EH (cell line): ENCODE measurements at regions not wholly inside any gene's neighbourhood (a gene's known extent, or its start where the extent isn't known, plus 50 kb on each side); places are given as distances from the start of the nearest gene placed in this dataset.
"Not testable (repeated sequence)": the region's sequence is repeated elsewhere in the genome, so short reads cannot be mapped to it uniquely, and the experiment has no call there.

Source experiments
- DNase-seq: peaks from one replicate; pipeline ENCODE4 v3.0.0-alpha.2; 2015; ENCODE audit warnings: low read depth

DNA sequence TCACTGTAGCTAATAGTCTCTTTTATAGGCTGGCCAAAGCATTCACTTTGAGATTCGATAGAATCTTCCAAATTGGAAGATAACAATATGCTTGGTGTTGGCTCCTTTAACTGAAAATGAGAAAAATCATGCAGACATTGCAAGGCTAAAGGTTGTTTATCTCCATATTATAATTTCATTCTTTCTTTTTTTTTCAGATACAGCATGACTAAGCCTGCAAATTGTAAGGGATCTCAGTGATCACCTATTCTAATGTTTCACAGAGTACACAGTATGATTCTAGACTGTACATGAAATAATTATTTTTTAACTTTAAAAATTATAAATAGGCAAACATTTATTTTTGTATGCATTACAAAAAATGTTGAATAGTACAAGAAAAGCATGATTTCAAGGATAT is 451.7 kb upstream of the DDI1 start:
- DNase-seq, result no peak

DNA sequence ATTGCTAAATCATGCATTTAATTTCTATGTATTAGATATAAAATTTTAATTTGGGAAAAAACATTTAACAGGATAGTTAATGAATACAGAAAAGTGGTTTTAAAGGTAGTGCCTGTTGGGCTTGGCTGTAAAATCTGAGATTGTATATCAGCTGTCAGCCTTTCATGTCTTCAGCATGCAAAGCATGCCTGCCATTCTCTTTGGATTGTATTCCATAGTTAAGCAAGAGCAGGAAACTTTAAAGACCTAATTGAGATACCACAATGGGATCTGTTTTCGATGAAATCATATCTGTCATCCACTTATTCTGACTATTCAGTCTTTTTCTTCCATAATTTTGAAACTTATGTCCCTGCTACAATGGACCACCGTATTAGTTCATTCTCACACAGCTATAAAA is 451.0 kb upstream of the DDI1 start:
- no peak for DNase-seq

DNA sequence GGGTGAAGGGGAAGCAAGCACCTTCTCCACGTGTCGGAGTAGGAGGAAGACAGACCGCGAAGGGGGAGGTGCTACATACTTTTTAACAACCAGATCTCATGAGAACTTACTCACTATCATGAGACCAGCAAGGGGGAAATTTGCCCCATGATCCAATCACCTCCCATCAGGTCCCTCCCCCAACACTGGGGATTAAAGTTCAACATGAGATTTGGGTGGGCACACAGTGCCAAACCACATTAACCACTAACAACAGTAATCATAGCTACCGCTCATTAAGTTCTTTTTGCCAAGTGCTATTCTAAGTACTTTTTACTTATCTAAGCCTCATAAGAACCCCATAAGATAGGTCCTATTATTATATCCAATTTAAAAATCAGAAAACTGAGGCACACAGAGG is 450.5 kb upstream of the DDI1 start:
- no peak for DNase-seq

DNA sequence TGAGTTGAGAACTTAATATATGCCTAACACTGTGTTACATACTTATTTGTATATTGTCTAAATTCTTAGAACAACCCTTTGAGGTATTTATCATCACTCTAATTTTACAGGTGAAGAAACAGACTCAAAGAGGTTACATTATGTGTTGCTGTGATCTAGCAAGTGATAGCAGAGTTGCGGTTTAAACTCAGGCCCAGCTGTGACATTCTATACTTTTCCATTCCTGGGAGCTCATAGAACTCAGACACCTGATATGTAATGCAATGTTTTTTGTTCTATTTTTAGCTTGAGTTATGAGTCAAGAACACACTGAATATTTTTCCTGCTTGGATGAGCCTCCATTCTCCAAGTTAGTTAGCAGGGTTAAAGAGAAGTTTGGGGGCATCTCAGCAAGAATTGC is 449.7 kb upstream of the DDI1 start:
- DNase-seq, result peak; percentile 21

DNA sequence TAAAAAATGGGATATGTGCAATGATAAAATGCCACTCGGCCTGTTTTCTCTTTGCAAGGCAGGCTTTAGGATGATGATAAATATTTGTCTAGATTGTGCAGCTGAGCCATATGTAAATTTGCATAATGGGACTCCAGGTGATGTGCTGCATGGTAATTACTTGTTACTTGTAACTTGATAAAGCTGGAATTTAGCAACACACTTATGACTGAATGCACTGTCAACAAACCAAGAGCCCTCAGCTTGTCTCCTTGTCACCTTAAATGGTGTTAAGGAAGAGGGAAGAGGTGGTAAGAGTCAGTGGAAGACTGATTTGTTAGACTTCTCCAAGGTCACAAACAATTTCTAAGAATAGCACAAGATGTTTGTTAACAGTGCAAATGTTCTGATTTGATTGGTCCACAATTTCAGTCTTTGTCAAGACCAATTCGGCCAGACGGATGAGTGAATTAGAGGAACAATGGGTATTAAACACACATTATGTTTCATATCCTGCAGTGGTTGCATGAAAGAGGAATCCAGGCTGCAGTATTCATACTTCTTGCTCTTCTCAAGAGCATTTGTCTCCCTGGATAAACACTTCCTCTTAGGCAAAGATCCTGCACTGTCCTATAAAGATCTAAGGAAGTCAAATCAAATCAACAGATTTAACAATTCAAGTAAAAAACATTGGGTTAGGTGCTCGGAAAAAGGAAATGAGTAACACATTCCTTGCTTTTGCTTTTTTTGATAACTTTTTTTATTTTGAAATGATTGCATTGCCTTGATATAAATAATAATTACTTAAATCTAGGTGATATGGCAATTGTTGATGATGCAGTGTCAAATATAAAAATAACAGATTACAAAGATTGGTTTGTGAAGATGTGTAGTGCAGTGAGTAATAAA is 448.3 kb upstream of the DDI1 start:
- no peak for DNase-seq

DNA sequence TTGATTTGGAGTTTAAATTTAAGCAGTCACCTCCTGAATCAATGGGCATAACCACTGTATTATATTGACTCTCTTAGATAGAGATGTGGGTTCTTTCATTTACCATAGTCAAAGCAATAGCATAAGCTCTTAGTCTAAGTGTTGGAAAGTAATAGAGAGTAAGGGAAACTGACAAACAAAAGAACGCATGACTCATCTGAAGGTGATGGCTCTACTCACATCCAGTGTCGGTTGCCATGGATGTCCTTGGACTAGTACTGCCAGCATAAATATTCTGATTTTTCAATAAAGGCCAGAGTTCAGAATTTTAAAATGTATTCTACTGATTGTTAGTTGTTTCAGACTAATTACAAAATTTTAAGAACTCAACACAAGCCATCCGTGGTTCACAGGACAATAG is 444.9 kb upstream of the DDI1 start:
- no peak for DNase-seq

DNA sequence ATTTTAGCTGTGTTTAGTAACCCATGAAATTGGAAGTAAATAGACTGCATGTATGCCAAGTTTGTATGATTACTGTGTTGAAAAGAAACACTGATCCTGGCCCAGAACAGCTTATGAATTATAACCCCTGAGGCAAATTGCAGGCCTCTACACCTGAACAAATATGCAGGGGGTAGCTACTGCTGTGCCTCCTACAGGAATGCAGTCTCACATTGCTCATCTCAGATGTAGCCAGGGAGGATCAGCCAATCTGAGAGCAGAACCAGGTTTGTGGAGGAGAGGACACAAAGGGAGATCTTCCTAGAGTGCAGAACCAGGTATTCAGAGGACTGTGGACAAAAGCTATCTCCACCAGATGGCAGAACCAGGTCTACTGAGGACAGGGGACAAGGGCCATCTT is 442.2 kb upstream of the DDI1 start:
- no peak for DNase-seq

DNA sequence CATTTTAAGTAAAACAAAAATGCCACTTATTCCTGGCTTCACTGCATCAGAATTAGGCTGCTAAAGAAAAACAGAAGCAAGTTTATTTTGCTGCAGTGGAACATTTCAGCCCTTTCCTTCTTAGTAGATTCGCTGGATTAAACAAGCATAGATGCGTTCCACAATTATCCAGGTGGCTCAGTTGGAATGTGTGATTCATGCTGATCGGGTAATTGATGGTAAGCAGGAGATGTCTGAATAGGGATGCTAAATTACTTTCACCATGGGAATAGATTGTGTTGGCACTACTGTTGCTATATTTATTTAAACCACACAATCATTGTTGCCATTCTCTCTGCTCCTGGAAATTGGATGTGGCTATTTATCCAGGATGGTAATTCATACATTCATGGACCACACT is 440.1 kb upstream of the DDI1 start:
- DNase-seq, result no peak

DNA sequence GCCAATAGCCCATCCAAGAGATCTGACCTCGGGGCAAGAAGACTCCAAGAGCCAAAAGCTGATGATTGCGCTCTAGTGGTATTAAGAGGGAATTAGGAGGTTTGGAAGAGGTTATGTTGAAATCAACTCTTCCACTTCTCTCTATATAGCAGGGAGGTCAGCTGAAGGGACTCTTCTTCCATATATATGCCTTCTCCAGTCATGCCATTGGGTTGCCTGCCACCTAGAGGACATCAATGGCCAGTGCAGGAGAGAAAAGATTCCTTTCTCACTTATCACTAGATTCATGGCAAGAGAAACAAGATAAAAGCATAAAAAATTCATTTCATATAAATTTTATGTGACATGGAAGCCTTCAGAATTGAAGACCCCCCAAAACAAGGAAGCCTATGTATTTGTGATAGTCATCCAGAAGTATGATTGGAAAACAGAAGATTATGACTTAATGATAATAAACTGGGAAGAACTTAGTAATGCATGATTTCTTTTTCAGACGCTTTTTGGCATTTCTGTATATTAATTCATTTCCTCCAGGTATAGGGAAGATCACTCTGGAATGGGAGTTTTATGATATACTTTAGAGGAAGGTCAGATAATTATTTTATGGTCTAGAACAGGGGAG is 435.1 kb upstream of the DDI1 start:
- peak; percentile 79 for DNase-seq

DNA sequence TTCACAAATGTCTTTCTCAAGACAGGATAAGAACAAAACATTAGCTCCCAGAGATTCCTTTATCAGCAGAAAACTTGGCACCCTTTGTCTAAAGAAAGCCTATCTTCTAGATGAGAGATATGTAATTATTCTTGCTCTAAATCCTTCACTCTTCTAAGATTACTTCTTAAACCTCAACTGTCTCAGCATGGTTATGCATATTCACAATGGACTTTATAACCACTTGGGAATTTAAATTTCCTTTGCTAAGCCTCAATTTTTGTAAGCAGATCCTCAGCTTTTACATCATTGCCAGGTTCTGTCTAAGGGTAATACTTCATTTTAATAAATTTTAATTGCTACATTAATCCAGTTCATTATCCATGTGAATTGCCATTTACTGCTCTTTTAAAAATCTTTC is 433.6 kb upstream of the DDI1 start:
- no peak for DNase-seq

DNA sequence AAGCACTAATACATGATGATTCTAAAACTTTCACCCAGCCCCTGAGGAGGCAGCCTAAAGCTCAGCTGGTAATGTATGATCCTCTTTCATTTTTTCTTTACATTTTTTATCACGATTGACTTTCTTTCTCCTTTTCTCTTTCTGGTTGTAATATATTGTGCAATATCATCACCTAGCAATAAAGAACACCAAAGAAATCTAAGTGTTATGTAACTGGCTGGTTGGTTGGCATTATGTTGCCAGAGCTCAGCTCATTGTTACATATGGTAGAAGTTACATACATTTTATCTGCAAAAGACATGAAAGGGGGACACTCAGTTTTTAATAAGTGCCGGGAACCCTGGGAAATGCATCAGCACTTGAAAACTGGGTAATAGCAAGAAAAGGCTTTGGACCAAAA is 432.1 kb upstream of the DDI1 start:
- DNase-seq, result no peak

DNA sequence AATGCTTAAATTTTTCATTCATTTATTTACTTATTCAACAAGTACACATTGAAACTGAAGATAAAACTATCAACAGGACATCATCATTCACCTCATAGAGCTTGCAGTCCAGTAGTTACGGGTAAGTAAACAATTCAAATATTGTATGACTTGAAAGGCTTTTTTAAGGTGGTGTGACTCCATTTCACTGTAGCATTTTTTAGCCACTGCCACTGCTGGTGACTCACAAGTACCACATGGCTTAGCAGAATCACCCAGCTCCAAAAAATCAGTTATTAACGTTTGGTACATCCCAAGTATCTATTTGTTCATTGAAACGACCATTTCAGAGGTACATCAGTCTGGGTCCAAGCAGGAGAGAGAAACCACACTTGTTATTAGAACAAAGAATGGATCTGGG is 427.9 kb upstream of the DDI1 start:
- DNase-seq, result peak; percentile 75

DNA sequence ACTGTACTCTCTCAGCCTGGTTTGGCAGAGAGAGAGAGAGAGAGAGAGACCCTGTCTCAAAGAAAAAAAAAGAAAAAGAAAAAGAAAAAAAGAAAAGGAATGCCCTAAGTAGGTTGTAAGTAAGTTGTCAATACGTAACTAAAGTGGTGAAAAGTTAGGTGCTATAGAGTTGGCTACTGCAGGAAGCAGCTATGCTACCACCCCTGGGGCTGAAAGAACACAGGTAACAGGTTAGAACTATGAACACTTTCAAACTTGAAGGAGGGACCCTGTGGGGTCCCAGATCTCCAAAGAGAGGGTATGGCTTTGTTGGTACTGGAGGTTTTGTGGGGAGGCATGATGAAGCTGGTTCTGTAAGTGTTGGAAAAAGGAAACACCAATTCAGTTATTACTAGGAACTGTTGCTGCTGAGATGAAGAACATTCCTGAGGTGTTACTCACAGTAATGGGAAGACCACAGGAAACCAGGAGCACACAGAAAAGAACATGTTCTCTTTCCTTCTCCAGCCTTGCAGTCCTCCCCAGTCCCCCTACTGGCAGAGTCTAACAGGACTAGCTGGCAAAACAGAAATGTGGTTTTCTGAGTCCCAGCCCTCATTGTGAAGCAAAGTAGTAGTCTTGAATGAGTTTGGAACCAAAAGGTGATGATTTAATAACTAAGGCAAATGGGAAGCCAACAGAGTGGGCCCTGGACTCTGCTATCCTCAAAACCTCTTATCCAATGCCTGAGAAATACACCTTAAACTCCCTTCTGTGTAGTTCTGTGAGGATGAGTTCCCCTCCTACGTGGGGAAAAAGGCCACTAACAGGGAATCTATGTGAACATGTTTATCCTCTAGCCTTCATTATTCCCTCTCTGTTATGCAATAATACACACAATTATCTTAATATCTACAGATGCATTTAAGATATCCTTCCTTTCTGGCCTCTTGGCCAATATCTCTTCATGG is 427.0 kb upstream of the DDI1 start:
- peak; percentile 97 for DNase-seq

DNA sequence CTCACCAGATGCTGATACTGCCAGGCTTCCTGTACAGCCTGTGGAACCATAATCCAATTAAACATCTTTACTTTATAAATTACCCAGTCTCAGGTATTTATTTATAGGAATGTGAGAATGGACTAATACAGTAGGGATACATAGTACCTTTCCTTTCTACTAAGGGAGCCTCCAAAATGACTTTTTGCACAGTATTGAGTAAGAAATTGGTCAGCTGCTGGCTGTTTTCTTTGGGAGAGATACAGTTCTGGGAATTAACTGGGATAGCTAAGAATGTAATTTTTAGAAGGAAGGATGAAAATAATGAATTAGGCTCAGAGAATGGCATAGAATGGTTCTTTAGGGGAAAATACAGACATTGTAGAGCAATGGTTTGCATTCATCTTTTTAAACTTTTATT is 426.0 kb upstream of the DDI1 start:
- DNase-seq, result no peak

DNA sequence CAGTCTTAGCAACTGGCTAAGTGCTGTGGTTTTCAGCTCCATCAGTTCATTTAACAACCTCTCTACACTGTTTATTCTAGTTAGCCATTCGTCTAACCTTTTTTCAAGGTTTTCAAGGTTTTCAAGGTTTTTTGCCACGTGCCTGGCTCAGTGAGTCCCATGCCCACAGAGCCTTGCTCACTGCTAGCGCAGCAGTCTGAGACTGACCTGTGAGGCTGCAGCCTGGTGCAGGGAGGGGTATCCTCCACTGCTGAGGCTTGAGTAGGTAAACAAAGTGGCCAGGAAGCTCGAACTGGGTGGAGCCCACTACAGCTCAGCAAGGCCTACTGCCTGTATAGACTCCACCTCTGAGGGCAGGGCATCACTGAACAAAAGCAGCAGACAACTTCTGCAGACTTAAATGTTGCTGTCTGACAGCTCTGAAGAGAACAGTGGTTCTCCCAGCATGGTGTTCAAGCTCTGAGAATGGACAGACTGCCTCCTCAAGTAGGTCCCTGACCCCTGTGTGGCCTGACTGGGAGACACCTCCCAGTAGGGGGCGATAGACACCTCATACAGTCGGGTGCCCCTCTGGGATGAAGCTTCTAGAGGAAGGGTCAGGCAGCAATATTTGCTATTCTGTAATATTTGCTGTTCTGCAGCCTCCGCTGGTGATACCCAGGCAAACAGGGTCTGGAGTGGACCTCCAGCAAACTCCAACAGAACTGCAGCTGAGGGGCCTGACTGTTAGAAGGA is 424.7 kb upstream of the DDI1 start:
- not testable (repeated sequence) for DNase-seq

DNA sequence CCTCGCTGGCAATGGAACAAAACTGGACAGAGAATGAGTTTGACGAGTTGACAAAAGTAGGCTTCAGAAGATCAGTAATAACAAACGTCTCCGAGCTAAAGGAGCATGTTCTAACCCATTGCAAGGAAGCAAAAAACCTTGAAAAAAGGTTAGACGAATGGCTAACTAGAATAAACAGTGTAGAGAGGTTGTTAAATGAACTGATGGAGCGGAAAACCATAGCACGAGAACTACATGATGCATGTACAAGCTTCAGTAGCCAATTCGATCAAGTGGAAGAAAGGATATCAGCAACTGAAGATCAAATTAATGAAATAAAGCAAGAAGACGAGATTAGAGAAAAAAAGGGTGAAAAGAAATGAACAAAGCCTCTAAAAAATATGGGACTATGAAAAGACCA is 424.0 kb upstream of the DDI1 start:
- DNase-seq, result not testable (repeated sequence)

DNA sequence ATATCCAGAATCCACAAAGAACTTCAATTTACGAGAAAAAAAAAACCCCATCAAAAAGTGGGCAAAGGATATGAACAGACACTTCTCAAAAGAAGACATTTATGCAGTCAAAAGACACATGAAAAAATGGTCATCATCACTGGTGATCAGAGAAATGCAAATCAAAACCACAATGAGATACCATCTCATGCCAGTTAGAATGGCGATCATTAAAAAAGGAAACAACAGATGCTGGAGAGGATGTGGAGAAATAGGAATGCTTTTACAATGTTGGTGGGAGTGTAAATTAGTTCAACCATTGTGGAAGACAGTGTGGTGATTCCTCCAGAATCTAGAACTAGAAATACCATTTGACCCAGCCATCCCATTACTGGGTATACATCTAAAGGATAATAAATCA is 419.9 kb upstream of the DDI1 start:
- peak; percentile 56 for DNase-seq

DNA sequence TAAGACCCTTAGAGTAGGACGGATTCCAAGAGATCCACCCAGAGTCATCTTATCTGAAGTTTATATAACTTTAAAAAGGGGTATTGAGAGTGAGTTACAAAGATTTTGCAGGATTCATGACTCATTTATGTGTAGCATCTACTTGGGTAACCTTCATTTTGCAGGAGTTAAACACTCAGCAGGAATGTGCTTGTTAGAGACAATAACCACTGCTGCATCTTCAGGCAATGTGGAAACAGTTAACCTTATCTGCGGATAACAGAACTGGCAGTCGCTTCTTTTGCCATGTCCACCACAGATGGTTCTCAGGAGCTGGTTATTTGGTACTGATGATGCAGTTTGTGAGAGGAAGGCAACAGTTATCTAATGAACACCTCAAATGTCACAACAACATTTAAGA is 417.9 kb upstream of the DDI1 start:
- DNase-seq, result peak; percentile 89

DNA sequence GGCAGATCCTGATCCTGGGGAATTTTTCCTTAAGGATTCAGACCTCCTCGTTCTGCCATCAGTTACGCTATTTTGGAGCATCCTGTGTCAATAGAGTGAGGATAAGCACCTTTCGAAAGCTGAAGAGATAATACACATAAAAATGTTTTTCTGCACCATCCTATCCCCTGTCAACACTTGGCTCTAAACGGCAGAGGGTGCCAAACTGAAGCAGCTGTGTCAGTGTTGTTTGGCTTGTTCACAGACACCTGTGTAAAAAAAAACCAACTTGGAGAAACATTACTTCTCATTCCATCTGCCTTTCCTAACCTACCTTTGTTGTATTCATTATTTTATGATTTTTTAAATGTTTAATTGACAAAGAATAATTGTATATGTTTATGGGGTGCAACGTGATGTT is 417.0 kb upstream of the DDI1 start:
- DNase-seq, result no peak

DNA sequence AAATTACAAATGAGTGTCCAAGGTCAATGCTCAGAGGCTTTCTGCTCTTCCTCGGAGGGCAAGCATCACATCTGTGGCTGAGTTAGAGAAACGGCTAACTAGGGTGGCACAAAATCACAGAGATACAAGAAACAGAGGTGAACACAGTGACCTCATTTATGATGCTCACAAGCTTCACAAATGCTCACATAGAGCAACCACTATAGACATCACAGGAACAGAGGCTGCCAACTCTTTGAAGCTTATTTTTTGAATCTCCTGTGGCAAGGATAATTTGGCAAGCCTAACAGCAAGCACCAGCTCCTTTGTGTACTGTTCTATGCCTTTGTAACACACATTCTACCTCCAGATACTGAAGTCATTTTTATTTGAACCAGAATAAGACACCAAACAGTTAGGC is 416.5 kb upstream of the DDI1 start:
- no peak for DNase-seq

DNA sequence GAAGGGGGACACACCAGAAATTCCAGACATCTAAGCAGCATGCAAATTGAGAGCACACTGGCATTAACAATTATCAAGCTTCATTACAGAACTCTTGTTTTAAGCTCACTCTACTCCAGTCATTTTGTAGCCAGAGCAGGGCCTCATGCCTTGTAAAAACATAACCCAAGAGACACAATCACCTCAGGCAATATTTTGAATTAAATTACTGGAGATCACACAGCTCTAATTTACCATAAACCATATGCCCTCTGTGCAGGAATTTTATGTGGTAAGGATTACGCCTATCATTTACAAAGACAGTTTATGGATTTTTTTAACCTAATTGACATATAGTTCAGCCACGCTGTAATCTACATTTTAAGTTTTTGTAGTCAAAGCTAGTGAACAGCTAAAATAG is 414.1 kb upstream of the DDI1 start:
- peak; percentile 75 for DNase-seq

DNA sequence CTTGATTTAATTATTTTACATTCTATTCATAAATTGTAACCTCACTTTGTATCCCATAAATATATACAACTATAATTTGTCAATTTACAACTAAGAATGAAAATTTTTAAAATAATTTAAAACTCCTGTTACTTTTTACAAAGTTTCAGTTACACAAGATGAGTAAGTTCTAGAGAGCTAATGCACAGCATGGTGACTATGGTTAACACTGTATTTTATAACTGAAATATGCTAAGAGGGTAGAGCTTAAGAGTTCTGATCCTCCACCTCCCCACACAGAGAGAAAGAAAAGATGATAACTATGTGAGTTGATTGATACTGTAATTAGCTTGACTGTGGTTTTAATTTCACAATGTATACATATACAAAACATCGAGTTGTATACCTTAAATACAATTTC is 412.5 kb upstream of the DDI1 start:
- DNase-seq, result no peak
